GM12878 (cell line): ENCODE measurements at regions not wholly inside any gene's neighbourhood (a gene's known extent, or its start where the extent isn't known, plus 50 kb on each side); places are given as distances from the start of the nearest gene placed in this dataset.

Experiments used
- ATAC-seq: fragments of 200-7000 bp; cut with Tn5 transposase; 3 replicates; pipeline ENCODE4 v1.9.1; 2020; ENCODE audit warnings: mild to moderate bottlenecking, moderate library complexity
- BruUV-seq: library from RNA; stranded (reverse); fragments of 400-500 nt; replicated peaks from 2 replicates; lab custom pipeline; 2021; lab: Mats Ljungman, UMichigan
- CTCF ChIA-PET: fragments of 300-600 bp; sonication (Branson Sonifier 250); formaldehyde crosslinking; extraction: SDS; loops from one replicate; lab custom pipeline; 2021; ENCODE audit warnings: inconsistent platforms; lab: Yijun Ruan, JAX
- POLR2A ChIA-PET: fragments of 350-600 bp; formaldehyde crosslinking; extraction: SDS; loops from one replicate; lab custom pipeline; 2021; ENCODE audit warnings: inconsistent platforms; lab: Charles Lee
- RAD21 ChIA-PET: fragments of 300-600 bp; sonication (Branson Sonifier 250); formaldehyde crosslinking; loops from one replicate; lab custom pipeline; 2023; ENCODE audit warnings: antibody characterized with exemption; ENCODE audit not compliant: unreplicated experiment; lab: Charles Lee
- SMC1A ChIA-PET: fragments of 300-600 bp; sonication (Branson Sonifier 250); formaldehyde crosslinking; loops from one replicate; lab custom pipeline; 2023; ENCODE audit not compliant: unreplicated experiment, uncharacterized antibody; lab: Charles Lee
- DNase-seq: peaks from one replicate; pipeline ENCODE4 v3.0.0-alpha.2; 2011; ENCODE audit warnings: low read depth, low spot score
- FAIRE-seq: peaks from 3 replicates; lab custom pipeline; 2011; peaks lifted over from hg19 to GRCh38; lab: Jason Lieb, UNC
- H2AFZ ChIP-seq: 2 replicates; pipeline ENCODE4 v1.6.0; 2011; ENCODE audit warnings: low read depth, low read length, control low read depth; ENCODE audit not compliant: control insufficient read depth
- H3K27ac ChIP-seq: 2 replicates; pipeline ENCODE4 v1.5.1; 2011; ENCODE audit warnings: control low read depth; ENCODE audit not compliant: control insufficient read depth, insufficient read depth
- H3K27me3 ChIP-seq, 2 experiments: replicated peaks in 1 of 2; 2 replicates each; pipeline versions ENCODE4 v1.6.0 to v1.6.1; 2011; ENCODE audit warnings: low read length in 1 of 2; ENCODE audit not compliant: control insufficient read depth in 2 of 2, insufficient read depth in 2 of 2
- H3K36me3 ChIP-seq, 2 experiments: 2 replicates each; pipeline ENCODE4 v1.5.1; 2011; ENCODE audit warnings: low read length in 1 of 2; ENCODE audit not compliant: control insufficient read depth in 2 of 2, insufficient read depth in 2 of 2
- H3K4me1 ChIP-seq: 2 replicates; pipeline ENCODE4 v1.6.1; 2011; ENCODE audit warnings: mild to moderate bottlenecking, low read length, moderate library complexity, mixed read lengths; ENCODE audit not compliant: control insufficient read depth, insufficient read depth
- H3K4me2 ChIP-seq: 2 replicates; pipeline ENCODE4 v1.6.0; 2011; ENCODE audit warnings: control low read depth; ENCODE audit not compliant: control insufficient read depth, insufficient read depth
- H3K4me3 ChIP-seq: fragments of 200-600 bp; sonication (generic); 2 replicates; pipeline ENCODE4 v1.5.1; 2016
- H3K79me2 ChIP-seq: 2 replicates; pipeline ENCODE4 v1.6.0; 2011; ENCODE audit warnings: low read length; ENCODE audit not compliant: control insufficient read depth, insufficient read depth
- H3K9ac ChIP-seq: 2 replicates; pipeline ENCODE4 v1.8.0; 2011; ENCODE audit warnings: low read length, control low read depth, mixed read lengths; ENCODE audit not compliant: control insufficient read depth, insufficient read depth
- H3K9me3 ChIP-seq: replicated peaks from 3 replicates; pipeline ENCODE4 v1.5.1; 2011; ENCODE audit warnings: mild to moderate bottlenecking, low read length; ENCODE audit not compliant: control insufficient read depth, insufficient read depth
- H4K20me1 ChIP-seq: 2 replicates; pipeline ENCODE4 v1.6.0; 2011; ENCODE audit not compliant: control insufficient read depth, insufficient read depth
- CBFB ChIP-seq: IDR thresholded peaks from 2 replicates; pipeline ENCODE4 v1.6.1; 2016; ENCODE audit warnings: antibody characterized with exemption, low read depth
- CREM ChIP-seq: IDR thresholded peaks from 2 replicates; pipeline ENCODE4 v1.6.1; 2014; ENCODE audit warnings: antibody characterized with exemption, low read depth
- RB1 ChIP-seq: fragments of 450-650 bp; formaldehyde crosslinking; IDR thresholded peaks from 2 replicates; pipeline ENCODE4 v1.6.1; 2017; ENCODE audit warnings: mild to moderate bottlenecking, borderline replicate concordance
- STAT1 ChIP-seq: fragments of 450-650 bp; conservative IDR thresholded peaks from 2 replicates; pipeline ENCODE4 v1.6.1; 2014; ENCODE audit warnings: antibody characterized with exemption, mild to moderate bottlenecking
- WGBS: methylation state at CpG from one replicate; pipeline ENCODE4 v1.1.6; 2016; ENCODE audit warnings: low lambda C conversion rate; ENCODE audit not compliant: insufficient replicate concordance, insufficient coverage; ENCODE audit errors: missing lambda C conversion rate; 5-methylcytosine and 5-hydroxymethylcytosine counted together
- in situ Hi-C: fragments of 300-500 bp; cut with MboI; formaldehyde crosslinking; loops from 9 replicates; pipeline ENCODE4 v1.14.3; 2018; ENCODE audit warnings: mixed read lengths
- intact Hi-C: fragments of 100-400 bp; cut with micrococcal nuclease; formaldehyde crosslinking; loops from one replicate; pipeline ENCODE4 v1.14.2; 2022; ENCODE audit not compliant: unreplicated experiment
- TF ChIP-seq, protein P1 (sequence below): IDR thresholded peaks from 2 replicates; pipeline ENCODE4 v1.6.1; 2012; ENCODE audit warnings: improper control_type of control experiment, low read depth, low read length; ENCODE audit not compliant: insufficient replicate concordance
- TF ChIP-seq, protein P2 (sequence below): fragments of 450-650 bp; IDR thresholded peaks from 2 replicates; pipeline ENCODE4 v1.6.1; 2018; ENCODE audit warnings: borderline replicate concordance, mild to moderate bottlenecking; ENCODE audit not compliant: partially characterized antibody

DNA sequence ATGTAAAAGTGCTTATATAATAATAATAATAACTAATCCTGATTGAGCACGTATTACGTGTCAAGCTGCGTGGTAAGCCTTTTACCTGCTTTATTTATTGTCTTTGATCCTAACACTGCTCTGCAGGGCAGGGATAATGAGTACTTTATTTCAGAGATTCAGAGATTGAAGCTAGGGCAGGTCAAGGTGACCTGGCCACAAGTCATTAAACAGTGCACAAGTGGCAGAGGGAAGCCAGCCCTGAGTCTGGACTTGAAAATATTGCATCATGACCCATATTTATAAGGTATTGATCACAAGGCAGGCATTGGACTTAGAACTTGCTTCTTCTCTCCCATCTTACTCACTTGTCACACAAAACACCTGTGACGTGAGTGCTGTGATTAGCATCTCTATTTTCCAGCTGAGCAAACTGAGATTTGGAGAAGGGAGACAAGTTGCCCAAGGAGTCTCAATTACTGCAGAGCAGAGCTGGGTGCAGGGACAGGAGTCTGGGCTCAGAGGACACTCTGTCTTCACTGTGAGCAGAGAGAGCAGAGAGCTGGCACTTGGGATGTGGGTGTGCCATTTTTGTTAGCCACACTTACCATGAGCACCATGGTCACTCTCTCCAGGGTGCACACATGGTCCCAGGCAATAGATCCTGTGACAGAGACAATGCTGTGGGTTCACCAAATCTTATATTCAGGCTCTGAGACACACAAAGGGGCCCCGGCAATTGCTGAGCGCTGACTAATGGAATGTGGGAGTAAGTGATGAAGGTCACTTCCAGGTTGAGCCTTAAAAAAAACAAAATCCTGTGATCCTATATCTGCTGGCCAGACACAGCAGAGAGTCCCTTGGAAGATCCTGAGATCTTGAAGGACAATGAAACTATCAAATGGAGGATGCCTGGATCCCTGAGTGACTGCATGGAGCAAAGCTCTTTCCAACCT lies 113.2 kb upstream of the MED13L start (continued):
- TF ChIP-seq, protein P1, sequence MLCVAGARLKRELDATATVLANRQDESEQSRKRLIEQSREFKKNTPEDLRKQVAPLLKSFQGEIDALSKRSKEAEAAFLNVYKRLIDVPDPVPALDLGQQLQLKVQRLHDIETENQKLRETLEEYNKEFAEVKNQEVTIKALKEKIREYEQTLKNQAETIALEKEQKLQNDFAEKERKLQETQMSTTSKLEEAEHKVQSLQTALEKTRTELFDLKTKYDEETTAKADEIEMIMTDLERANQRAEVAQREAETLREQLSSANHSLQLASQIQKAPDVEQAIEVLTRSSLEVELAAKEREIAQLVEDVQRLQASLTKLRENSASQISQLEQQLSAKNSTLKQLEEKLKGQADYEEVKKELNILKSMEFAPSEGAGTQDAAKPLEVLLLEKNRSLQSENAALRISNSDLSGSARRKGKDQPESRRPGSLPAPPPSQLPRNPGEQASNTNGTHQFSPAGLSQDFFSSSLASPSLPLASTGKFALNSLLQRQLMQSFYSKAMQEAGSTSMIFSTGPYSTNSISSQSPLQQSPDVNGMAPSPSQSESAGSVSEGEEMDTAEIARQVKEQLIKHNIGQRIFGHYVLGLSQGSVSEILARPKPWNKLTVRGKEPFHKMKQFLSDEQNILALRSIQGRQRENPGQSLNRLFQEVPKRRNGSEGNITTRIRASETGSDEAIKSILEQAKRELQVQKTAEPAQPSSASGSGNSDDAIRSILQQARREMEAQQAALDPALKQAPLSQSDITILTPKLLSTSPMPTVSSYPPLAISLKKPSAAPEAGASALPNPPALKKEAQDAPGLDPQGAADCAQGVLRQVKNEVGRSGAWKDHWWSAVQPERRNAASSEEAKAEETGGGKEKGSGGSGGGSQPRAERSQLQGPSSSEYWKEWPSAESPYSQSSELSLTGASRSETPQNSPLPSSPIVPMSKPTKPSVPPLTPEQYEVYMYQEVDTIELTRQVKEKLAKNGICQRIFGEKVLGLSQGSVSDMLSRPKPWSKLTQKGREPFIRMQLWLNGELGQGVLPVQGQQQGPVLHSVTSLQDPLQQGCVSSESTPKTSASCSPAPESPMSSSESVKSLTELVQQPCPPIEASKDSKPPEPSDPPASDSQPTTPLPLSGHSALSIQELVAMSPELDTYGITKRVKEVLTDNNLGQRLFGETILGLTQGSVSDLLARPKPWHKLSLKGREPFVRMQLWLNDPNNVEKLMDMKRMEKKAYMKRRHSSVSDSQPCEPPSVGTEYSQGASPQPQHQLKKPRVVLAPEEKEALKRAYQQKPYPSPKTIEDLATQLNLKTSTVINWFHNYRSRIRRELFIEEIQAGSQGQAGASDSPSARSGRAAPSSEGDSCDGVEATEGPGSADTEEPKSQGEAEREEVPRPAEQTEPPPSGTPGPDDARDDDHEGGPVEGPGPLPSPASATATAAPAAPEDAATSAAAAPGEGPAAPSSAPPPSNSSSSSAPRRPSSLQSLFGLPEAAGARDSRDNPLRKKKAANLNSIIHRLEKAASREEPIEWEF: no peak
- TF ChIP-seq, all 136 proteins: peak for 0

DNA sequence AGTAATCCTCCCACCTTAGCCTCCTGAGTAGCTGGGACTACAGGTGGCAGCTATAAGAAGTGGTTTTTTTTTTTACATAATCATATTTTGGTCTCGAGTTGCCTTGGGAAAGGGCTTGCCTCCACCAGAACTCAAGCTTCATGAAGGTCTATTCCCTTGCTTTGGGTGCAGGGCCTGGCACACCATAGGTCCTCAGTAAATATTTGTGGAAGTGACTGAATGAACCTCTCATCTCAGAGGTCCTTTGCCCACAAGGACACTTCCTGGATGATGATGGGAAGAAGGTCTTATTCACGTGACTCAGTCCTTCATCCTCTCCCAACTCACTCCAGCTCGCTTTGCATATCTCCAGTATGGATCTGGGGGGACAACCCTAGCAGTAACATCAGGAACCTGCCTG lies 114.0 kb upstream of the MED13L start:
- in situ Hi-C loops (no loop called here), intact Hi-C loops (no loop called here)
- 27% methylated on average over 3 of the region's 3 CpGs for WGBS
- no peak for ATAC-seq
- no peak for TF ChIP-seq STAT1
- no peak for TF ChIP-seq CBFB
- TF ChIP-seq, protein P2, sequence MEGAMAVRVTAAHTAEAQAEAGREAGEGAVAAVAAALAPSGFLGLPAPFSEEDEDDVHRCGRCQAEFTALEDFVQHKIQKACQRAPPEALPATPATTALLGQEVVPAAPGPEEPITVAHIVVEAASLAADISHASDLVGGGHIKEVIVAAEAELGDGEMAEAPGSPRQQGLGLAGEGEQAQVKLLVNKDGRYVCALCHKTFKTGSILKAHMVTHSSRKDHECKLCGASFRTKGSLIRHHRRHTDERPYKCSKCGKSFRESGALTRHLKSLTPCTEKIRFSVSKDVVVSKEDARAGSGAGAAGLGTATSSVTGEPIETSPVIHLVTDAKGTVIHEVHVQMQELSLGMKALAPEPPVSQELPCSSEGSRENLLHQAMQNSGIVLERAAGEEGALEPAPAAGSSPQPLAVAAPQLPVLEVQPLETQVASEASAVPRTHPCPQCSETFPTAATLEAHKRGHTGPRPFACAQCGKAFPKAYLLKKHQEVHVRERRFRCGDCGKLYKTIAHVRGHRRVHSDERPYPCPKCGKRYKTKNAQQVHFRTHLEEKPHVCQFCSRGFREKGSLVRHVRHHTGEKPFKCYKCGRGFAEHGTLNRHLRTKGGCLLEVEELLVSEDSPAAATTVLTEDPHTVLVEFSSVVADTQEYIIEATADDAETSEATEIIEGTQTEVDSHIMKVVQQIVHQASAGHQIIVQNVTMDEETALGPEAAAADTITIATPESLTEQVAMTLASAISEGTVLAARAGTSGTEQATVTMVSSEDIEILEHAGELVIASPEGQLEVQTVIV: no peak
- TF ChIP-seq RB1: no peak
- no peak for TF ChIP-seq CREM
- Histone ChIP-seq H3K36me3 (no peaks in the 10 kb centered on the region), H3K27me3 (no peaks in the 10 kb centered on the region; a peak in 2 of 4 replicates), H3K9me3 (no peaks in the 10 kb centered on the region), H3K9ac (no peak overlapping the region), H3K27ac (no peak overlapping the region), H4K20me1 (no peaks in the 10 kb centered on the region), H3K4me3 (no peak overlapping the region), H2AFZ (no peak overlapping the region), H3K4me1 (no peaks in the 10 kb centered on the region), H3K4me2 (no peak overlapping the region), H3K79me2 (no peaks in the 10 kb centered on the region)
- no TSS peak for BruUV-seq
- RAD21 ChIA-PET: no interaction called here
- no peak for DNase-seq
- CTCF ChIA-PET: interaction anchor here (0.6 kb wide), 1 partner anchor 101 kb away, joined by 3 read pairs; no protein-coding TSS in a partner anchor
- POLR2A ChIA-PET: no interaction called here
- no peak for FAIRE-seq
- SMC1A ChIA-PET: no interaction called here
